ENCODE measurements at regions not wholly inside any gene's neighbourhood (a gene's known extent, or its start where the extent isn't known, plus 50 kb on each side); places are given as distances from the start of the nearest gene placed in this dataset.

- DNase-seq = no peak
- peaks cover 0 to 4% (median 0%) of the 10 kb centered on the region in 4 donors for H3K9me3 ChIP-seq (ENCODE audit: control insufficient read depth in 4 of 4, insufficient read depth in 3 of 4, low read length in 3 of 4)
- no peak overlapping the region for H3K4me3 ChIP-seq
- H3K9ac ChIP-seq (ENCODE audit: insufficient read depth in 1 of 2, low read length in 2 of 2) = no peak overlapping the region
- no peak for TF ChIP-seq CTCF (IDR thresholded peaks at IDR 0.05; ENCODE audit: control extremely low read depth, extremely low read depth)
- H3K4me1 ChIP-seq (ENCODE audit: control insufficient read depth in 5 of 5, insufficient read depth in 5 of 5, low read length in 5 of 5) = no peaks in the 10 kb centered on the region
- 91 to 95% methylated on average over 5 of the region's 5 CpGs for WGBS, 2 donors
- H3K27ac ChIP-seq (ENCODE audit: low read depth in 1 of 2, low read length in 1 of 2) = no peak overlapping the region
- no peak for ATAC-seq (ENCODE audit: insufficient read depth, low FRiP score)
- no peaks in the 10 kb centered on the region for H3K36me3 ChIP-seq (ENCODE audit: control insufficient read depth in 4 of 4, insufficient read depth in 4 of 4, low read length in 4 of 4)
- H3K27me3 ChIP-seq (ENCODE audit: control insufficient read depth in 3 of 3, insufficient read depth in 3 of 3, low read length in 2 of 3) = no peaks in the 10 kb centered on the region
These were observed 228.9 kb downstream of the TTC8 start for GRCh38 chr14:89053303-89053702.

DNA sequence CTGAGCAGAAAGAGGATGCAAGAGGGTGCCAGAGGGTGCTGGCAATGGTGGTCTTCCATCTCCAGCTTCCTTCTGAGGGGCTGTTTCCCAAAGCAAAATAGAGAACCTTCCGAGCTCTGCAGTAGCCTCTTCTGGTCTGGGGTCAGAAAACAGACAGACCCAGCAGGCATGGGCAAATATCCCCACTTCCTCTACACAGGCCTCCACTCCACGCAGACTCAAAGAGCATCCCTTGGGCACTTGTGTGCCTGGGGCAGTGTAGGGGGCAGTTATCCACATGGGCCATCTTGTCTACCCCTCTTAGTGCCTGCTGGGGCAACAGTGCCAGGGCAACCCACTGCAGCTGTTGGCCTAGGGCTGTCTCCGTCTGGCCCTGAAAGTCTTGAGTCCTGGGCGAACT, 231.9 kb downstream of the TTC8 start:
- 97% methylated on average over 4 of the region's 4 CpGs for WGBS, 2 donors
- Histone ChIP-seq H3K4me3 (no peak overlapping the region), H3K9ac (ENCODE audit: insufficient read depth in 1 of 2, low read length in 2 of 2) (no peak overlapping the region), H3K4me1 (ENCODE audit: control insufficient read depth in 5 of 5, insufficient read depth in 5 of 5, low read length in 5 of 5) (no peaks in the 10 kb centered on the region), H3K27me3 (ENCODE audit: control insufficient read depth in 3 of 3, insufficient read depth in 3 of 3, low read length in 2 of 3) (no peaks in the 10 kb centered on the region), H3K27ac (ENCODE audit: low read depth in 1 of 2, low read length in 1 of 2) (no peak overlapping the region), H3K36me3 (ENCODE audit: control insufficient read depth in 4 of 4, insufficient read depth in 4 of 4, low read length in 4 of 4) (no peaks in the 10 kb centered on the region), H3K9me3 (ENCODE audit: control insufficient read depth in 4 of 4, insufficient read depth in 3 of 4, low read length in 3 of 4) (peaks cover 0 to 4% (median 0%) of the 10 kb centered on the region in 4 donors)
- ATAC-seq (ENCODE audit: insufficient read depth, low FRiP score) (no peak), DNase-seq (no peak)
- no peak for TF ChIP-seq CTCF (IDR thresholded peaks at IDR 0.05; ENCODE audit: control extremely low read depth, extremely low read depth)

- H3K36me3 ChIP-seq (ENCODE audit: control insufficient read depth in 4 of 4, insufficient read depth in 4 of 4, low read length in 4 of 4) = no peaks in the 10 kb centered on the region
- no peaks in the 10 kb centered on the region for H3K4me1 ChIP-seq (ENCODE audit: control insufficient read depth in 5 of 5, insufficient read depth in 5 of 5, low read length in 5 of 5)
- no peak overlapping the region for H3K27ac ChIP-seq (ENCODE audit: low read depth in 1 of 2, low read length in 1 of 2)
- ATAC-seq (ENCODE audit: insufficient read depth, low FRiP score) (no peak), DNase-seq (no peak)
- H3K27me3 ChIP-seq (ENCODE audit: control insufficient read depth in 3 of 3, insufficient read depth in 3 of 3, low read length in 2 of 3) = no peaks in the 10 kb centered on the region
- H3K9me3 ChIP-seq (ENCODE audit: control insufficient read depth in 4 of 4, insufficient read depth in 3 of 4, low read length in 3 of 4) = peaks cover 0 to 2% (median 0%) of the 10 kb centered on the region in 4 donors
- no peak for TF ChIP-seq CTCF (IDR thresholded peaks at IDR 0.05; ENCODE audit: control extremely low read depth, extremely low read depth)
- no peak overlapping the region for H3K9ac ChIP-seq (ENCODE audit: insufficient read depth in 1 of 2, low read length in 2 of 2)
- H3K4me3 ChIP-seq = no peak overlapping the region
- WGBS, 2 donors = 77 to 81% methylated on average over 3 of the region's 3 CpGs
These were observed 234.2 kb downstream of the TTC8 start for GRCh38 chr14:89058697-89059096.

- Histone ChIP-seq H3K27ac (ENCODE audit: low read depth in 1 of 2, low read length in 1 of 2) (no peak overlapping the region), H3K9ac (ENCODE audit: insufficient read depth in 1 of 2, low read length in 2 of 2) (no peak overlapping the region), H3K4me1 (ENCODE audit: control insufficient read depth in 5 of 5, insufficient read depth in 5 of 5, low read length in 5 of 5) (no peaks in the 10 kb centered on the region), H3K36me3 (ENCODE audit: control insufficient read depth in 4 of 4, insufficient read depth in 4 of 4, low read length in 4 of 4) (no peaks in the 10 kb centered on the region), H3K4me3 (no peak overlapping the region), H3K9me3 (ENCODE audit: control insufficient read depth in 4 of 4, insufficient read depth in 3 of 4, low read length in 3 of 4) (peaks cover 0 to 2% (median 0%) of the 10 kb centered on the region in 4 donors), H3K27me3 (ENCODE audit: control insufficient read depth in 3 of 3, insufficient read depth in 3 of 3, low read length in 2 of 3) (no peaks in the 10 kb centered on the region)
- ATAC-seq (ENCODE audit: insufficient read depth, low FRiP score) = no peak
- peak in 2 of 3 donors; percentile 27 to 28 for DNase-seq
- TF ChIP-seq CTCF (IDR thresholded peaks at IDR 0.05; ENCODE audit: control extremely low read depth, extremely low read depth) = no peak
These were observed 235.7 kb downstream of the TTC8 start for GRCh38 chr14:89060191-89060590.
